ENCODE measurements at regions not wholly inside any gene's neighbourhood (a gene's known extent, or its start where the extent isn't known, plus 50 kb on each side); places are given as distances from the start of the nearest gene placed in this dataset.

DNA sequence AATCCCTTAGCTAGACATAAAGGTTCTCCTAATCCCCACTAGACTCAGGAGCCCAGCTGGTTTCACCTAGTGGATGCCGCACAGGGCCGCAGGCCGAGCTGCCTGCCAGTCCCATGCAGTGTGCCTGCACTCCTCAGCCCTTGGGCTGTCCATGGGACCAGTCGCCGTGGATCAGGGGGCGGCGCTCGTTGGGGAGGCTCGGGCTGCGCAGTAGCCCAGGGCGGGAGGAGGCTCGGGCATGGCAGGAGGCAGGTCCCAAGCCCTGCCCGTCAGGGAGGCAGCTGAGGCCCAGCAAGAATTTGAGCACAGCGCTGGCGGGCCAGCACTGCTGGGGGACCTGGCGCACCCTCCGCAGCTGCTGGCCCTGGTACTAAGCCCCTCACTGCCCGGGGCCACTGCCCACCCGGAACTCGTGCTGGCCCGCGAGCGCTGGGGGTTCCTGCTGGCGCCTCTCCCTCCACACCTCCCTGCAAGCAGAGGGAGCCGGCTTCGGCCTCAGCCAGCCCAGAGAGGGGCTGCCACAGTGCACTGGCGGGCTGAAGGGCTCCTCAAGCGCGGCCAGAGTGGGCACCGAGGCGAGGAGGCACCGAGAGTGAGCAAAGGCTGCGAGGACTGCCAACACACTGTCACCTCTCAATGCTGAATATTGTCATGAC is 307.8 kb downstream of the C6orf118 start:
- no peak overlapping the region for H3K4me3 ChIP-seq
- no peak for DNase-seq (ENCODE audit: extremely low spot score in 2 of 2)
- intact Hi-C loops (cut with DNase I) = no loop called here
- no peaks in the 10 kb centered on the region for H3K4me1 ChIP-seq
- no peak for TF ChIP-seq POLR2AphosphoS5 (IDR thresholded peaks at IDR 0.05; ENCODE audit: insufficient read depth in 1 of 2, low read depth in 1 of 2)
- TF ChIP-seq CTCF (IDR thresholded peaks at IDR 0.05) = no peak
- TF ChIP-seq POLR2A (IDR thresholded peaks at IDR 0.05) = no peak
- H3K27me3 ChIP-seq = no peaks in the 10 kb centered on the region
- no peaks in the 10 kb centered on the region for H3K36me3 ChIP-seq
- no peak overlapping the region for H3K27ac ChIP-seq
- H3K9me3 ChIP-seq = no peaks in the 10 kb centered on the region

GRCh38 chr6:164998297-164998696 is 311.1 kb downstream of the C6orf118 start:
- no peaks in the 10 kb centered on the region for H3K4me1 ChIP-seq
- DNase-seq (ENCODE audit: extremely low spot score in 2 of 2) = no peak
- TF ChIP-seq POLR2A (IDR thresholded peaks at IDR 0.05) (no peak), POLR2AphosphoS5 (IDR thresholded peaks at IDR 0.05; ENCODE audit: insufficient read depth in 1 of 2, low read depth in 1 of 2) (no peak), CTCF (IDR thresholded peaks at IDR 0.05) (no peak)
- intact Hi-C loops (cut with DNase I) = no loop called here
- no peaks in the 10 kb centered on the region for H3K27me3 ChIP-seq
- H3K36me3 ChIP-seq = no peaks in the 10 kb centered on the region
- H3K9me3 ChIP-seq = no peaks in the 10 kb centered on the region
- H3K27ac ChIP-seq = no peak overlapping the region
- H3K4me3 ChIP-seq = no peak overlapping the region

- DNase-seq (ENCODE audit: extremely low spot score in 2 of 2) = no peak
- H3K27ac ChIP-seq = no peak overlapping the region
- no peak overlapping the region for H3K4me3 ChIP-seq
- intact Hi-C loops (cut with DNase I) = no loop called here
- no peaks in the 10 kb centered on the region for H3K27me3 ChIP-seq
- no peaks in the 10 kb centered on the region for H3K4me1 ChIP-seq
- no peak for TF ChIP-seq CTCF (IDR thresholded peaks at IDR 0.05)
- TF ChIP-seq POLR2A (IDR thresholded peaks at IDR 0.05) = no peak
- no peak for TF ChIP-seq POLR2AphosphoS5 (IDR thresholded peaks at IDR 0.05; ENCODE audit: insufficient read depth in 1 of 2, low read depth in 1 of 2)
- H3K9me3 ChIP-seq = no peaks in the 10 kb centered on the region
- no peaks in the 10 kb centered on the region for H3K36me3 ChIP-seq
Measured at GRCh38 chr6:164996838-164997237, 312.6 kb downstream of the C6orf118 start.

DNA sequence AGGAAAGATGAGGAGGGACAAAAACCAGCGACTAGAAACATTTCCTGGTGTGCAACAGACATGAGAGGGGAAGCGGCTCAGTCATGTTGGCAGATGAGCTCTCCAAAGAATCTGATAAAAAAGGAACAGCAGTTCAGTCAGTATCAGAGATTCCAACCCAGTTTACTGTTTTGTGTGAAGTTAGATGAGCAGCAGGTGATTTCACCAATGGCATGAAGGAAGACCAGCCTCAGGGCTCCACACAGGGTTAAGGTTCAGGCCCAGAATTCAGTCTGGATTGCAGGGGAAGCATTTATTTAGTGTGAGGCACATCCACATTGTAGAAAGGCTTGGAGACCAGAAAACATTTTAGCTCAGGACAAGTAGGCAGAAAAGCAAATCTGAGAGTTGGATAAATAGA is 317.8 kb downstream of the C6orf118 start:
- no peak for DNase-seq (ENCODE audit: extremely low spot score in 2 of 2)
- H3K27ac ChIP-seq = no peak overlapping the region
- intact Hi-C loops (cut with DNase I) = no loop called here
- TF ChIP-seq CTCF (IDR thresholded peaks at IDR 0.05) (no peak), POLR2AphosphoS5 (IDR thresholded peaks at IDR 0.05; ENCODE audit: insufficient read depth in 1 of 2, low read depth in 1 of 2) (no peak), POLR2A (IDR thresholded peaks at IDR 0.05) (no peak)
- no peaks in the 10 kb centered on the region for H3K36me3 ChIP-seq
- H3K4me3 ChIP-seq = no peak overlapping the region
- no peaks in the 10 kb centered on the region for H3K27me3 ChIP-seq
- H3K9me3 ChIP-seq = no peaks in the 10 kb centered on the region
- H3K4me1 ChIP-seq = no peaks in the 10 kb centered on the region

GRCh38 chr6:164990901-164991300 is 318.5 kb downstream of the C6orf118 start:
- Histone ChIP-seq H3K4me3 (no peak overlapping the region), H3K27me3 (no peaks in the 10 kb centered on the region), H3K27ac (no peak overlapping the region), H3K36me3 (no peaks in the 10 kb centered on the region), H3K4me1 (no peaks in the 10 kb centered on the region), H3K9me3 (no peaks in the 10 kb centered on the region)
- intact Hi-C loops (cut with DNase I) = no loop called here
- TF ChIP-seq CTCF (IDR thresholded peaks at IDR 0.05) = no peak
- TF ChIP-seq POLR2AphosphoS5 (IDR thresholded peaks at IDR 0.05; ENCODE audit: insufficient read depth in 1 of 2, low read depth in 1 of 2) = no peak
- TF ChIP-seq POLR2A (IDR thresholded peaks at IDR 0.05) = no peak
- DNase-seq (ENCODE audit: extremely low spot score in 2 of 2) = no peak
